Testis (tissue), 2 donors: ENCODE measurements at regions not wholly inside any gene's neighbourhood (a gene's known extent, or its start where the extent isn't known, plus 50 kb on each side); places are given as distances from the start of the nearest gene placed in this dataset.

ENCODE experiments used
- DNase-seq: peaks from one replicate; pipeline ENCODE4 v3.0.0-alpha.2; 2019
- H3K27ac ChIP-seq, 2 donors: fragments of 200-600 bp; sonication (generic); one replicate each; pipeline ENCODE4 v1.5.1; 2019
- H3K27me3 ChIP-seq: fragments of 200-600 bp; sonication (generic); one replicate; pipeline ENCODE4 v1.5.1; 2019
- H3K36me3 ChIP-seq: fragments of 200-600 bp; sonication (generic); one replicate; pipeline ENCODE4 v1.5.1; 2017; ENCODE audit warnings: low read depth; ENCODE audit errors: missing control alignments
- H3K4me1 ChIP-seq: fragments of 200-600 bp; sonication (generic); one replicate; pipeline ENCODE4 v1.5.1; 2019
- H3K4me3 ChIP-seq, 2 donors: fragments of 200-600 bp; sonication (generic); one replicate each; pipeline ENCODE4 v1.5.1; 2017 to 2019
- H3K9me3 ChIP-seq: fragments of 200-600 bp; sonication (generic); one replicate; pipeline ENCODE4 v1.5.1; 2017
- POLR2A ChIP-seq: fragments of 450-650 bp; IDR thresholded peaks from one replicate; pipeline ENCODE4 v1.6.1; 2017; ENCODE audit warnings: antibody characterized with exemption, mild to moderate bottlenecking, moderate library complexity
- WGBS, 2 donors: methylation state at CpG; one replicate each; pipeline ENCODE4 v1.1.5; 2018; 5-methylcytosine and 5-hydroxymethylcytosine counted together
- intact Hi-C: fragments of 100-400 bp; cut with DNase I; formaldehyde crosslinking; loops from one replicate; pipeline ENCODE4 v1.15.1; 2023; ENCODE audit warnings: low total_unique reads
- TF ChIP-seq, protein P1 (sequence below), 3 experiments: fragments of 450-650 bp in 2 of 3; fragments of 200-600 bp in 1 of 3; sonication (generic) in 1 of 3; IDR thresholded peaks; one replicate each; pipeline ENCODE4 v1.5.1; 2016 to 2019; ENCODE audit warnings: antibody characterized with exemption in 3 of 3, mild to moderate bottlenecking in 2 of 3, moderate library complexity in 1 of 3

DNA sequence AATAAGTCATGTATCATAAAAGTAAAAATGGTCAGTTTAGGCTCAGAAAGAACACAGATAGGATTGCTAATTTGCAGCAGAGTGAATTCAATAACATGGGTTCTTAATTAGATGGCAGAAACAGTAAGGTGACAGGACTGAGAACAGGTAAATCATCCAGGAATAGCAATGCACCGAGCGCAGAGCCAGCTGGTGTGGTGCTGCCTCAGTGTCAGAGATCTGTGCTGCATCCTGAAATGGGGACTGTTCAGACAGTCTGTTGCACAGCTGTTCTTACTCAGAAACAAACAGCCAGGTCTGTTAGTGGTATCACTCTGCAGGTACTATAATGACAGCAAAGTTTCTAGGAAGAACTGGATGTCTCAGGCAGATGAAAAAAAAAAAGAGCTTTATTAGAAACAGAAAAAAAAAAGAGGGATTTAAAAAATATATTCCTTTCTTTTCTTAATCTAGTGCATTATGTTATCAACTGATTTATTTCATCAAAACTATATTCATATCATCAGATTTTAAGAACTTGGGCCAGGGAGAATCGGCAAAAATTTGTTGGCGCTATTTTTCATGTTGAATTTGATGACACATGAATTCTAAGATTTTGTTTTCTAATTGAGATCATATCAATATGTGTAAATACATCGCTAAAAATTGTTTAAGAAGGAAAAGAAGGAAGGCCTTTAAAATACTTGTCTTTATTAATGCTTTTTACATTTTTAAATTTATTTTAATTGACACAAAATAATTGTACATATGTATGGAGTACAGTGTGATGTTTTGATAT is 501.8 kb downstream of the PRKD1 start:
- 70 to 78% methylated on average over 5 of the region's 5 CpGs for WGBS, 2 donors

DNA sequence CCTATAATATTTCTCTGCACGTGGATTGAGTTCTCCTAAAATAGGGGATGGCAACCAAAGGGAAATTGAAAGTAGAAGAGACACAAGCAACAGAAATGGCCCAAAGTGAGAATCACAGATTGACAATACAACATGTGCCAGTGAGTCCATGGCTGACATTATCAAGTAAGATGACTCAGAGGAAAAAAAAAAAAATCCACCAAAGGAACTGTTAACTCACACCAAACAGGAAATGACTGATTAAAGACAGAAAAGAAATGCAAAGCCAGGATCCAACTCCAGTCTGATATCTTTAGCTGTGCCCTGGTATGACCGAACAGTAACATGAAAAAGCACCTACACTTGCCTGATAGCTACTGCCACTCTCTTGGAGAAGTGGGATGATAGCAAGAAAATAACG is 485.0 kb downstream of the PRKD1 start:
- H3K27ac ChIP-seq: no peak overlapping the region
- WGBS, 2 donors: 57 to 68% methylated on average over 3 of the region's 3 CpGs
- intact Hi-C loops: no loop called here
- no peaks in the 10 kb centered on the region for H3K27me3 ChIP-seq
- no peak overlapping the region for H3K4me3 ChIP-seq
- H3K9me3 ChIP-seq: no peaks in the 10 kb centered on the region
- H3K36me3 ChIP-seq: no peaks in the 10 kb centered on the region
- no peak for DNase-seq
- H3K4me1 ChIP-seq: no peaks in the 10 kb centered on the region
- TF ChIP-seq POLR2A: no peak
- TF ChIP-seq, protein P1, sequence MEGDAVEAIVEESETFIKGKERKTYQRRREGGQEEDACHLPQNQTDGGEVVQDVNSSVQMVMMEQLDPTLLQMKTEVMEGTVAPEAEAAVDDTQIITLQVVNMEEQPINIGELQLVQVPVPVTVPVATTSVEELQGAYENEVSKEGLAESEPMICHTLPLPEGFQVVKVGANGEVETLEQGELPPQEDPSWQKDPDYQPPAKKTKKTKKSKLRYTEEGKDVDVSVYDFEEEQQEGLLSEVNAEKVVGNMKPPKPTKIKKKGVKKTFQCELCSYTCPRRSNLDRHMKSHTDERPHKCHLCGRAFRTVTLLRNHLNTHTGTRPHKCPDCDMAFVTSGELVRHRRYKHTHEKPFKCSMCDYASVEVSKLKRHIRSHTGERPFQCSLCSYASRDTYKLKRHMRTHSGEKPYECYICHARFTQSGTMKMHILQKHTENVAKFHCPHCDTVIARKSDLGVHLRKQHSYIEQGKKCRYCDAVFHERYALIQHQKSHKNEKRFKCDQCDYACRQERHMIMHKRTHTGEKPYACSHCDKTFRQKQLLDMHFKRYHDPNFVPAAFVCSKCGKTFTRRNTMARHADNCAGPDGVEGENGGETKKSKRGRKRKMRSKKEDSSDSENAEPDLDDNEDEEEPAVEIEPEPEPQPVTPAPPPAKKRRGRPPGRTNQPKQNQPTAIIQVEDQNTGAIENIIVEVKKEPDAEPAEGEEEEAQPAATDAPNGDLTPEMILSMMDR (IDR thresholded peaks at IDR 0.05): no peak

More for the DNA sequence above, 501.8 kb downstream of the PRKD1 start:
- Histone ChIP-seq H3K4me3 (no peak overlapping the region), H3K36me3 (no peaks in the 10 kb centered on the region), H3K27me3 (no peaks in the 10 kb centered on the region), H3K27ac (no peak overlapping the region), H3K4me1 (no peaks in the 10 kb centered on the region), H3K9me3 (no peaks in the 10 kb centered on the region)
- no peak for TF ChIP-seq POLR2A
- TF ChIP-seq, protein P1 (IDR thresholded peaks at IDR 0.05): no peak
- intact Hi-C loops: no loop called here
- no peak for DNase-seq

DNA sequence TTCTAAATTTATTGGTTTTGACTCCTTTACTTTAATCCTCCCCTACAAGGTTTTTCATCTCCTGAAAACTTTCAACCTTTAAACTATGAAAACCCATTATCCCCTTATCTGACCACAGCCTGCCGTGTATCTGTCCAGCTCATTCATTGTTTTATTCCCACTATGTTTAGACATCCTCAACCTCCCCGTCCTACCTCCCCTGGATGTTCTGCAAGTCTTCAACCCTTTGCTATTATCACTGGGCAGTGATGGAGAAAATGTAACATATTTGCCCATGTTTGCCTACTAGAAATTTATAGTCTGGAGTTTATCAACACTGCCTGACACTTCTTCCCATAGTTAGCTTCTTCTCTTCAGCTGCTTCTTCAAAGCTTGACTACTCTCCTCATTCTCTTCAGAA is 483.4 kb downstream of the PRKD1 start:
- Histone ChIP-seq H3K4me1 (no peaks in the 10 kb centered on the region), H3K9me3 (no peaks in the 10 kb centered on the region), H3K4me3 (no peak overlapping the region), H3K27ac (no peak overlapping the region), H3K36me3 (no peaks in the 10 kb centered on the region), H3K27me3 (no peaks in the 10 kb centered on the region)
- DNase-seq: no peak
- TF ChIP-seq POLR2A: no peak
- TF ChIP-seq, protein P1 (IDR thresholded peaks at IDR 0.05): no peak
- WGBS, 2 donors: 56 to 58% methylated on average over 2 of the region's 2 CpGs
- intact Hi-C loops: no loop called here

DNA sequence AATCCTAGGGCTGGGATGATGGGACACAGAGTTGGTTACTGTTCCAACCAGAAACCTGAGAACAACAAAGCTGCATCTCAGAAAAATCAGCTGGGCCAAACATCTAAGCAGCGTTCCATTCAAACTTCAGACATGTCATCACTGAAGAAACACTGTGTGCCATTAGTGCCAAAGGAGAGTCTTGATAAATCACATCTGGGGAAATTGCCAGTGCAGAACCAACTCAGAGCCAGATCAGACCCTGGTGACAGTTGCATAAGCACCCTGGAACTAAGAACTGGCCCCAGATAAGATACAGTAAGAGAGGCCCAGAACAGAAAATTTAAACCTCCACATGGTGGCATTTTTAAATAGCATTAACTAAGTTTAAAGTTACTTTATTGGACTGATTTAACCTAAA is 482.8 kb downstream of the PRKD1 start:
- Histone ChIP-seq H3K27me3 (no peaks in the 10 kb centered on the region), H3K4me3 (no peak overlapping the region), H3K27ac (no peak overlapping the region), H3K36me3 (no peaks in the 10 kb centered on the region), H3K4me1 (no peaks in the 10 kb centered on the region), H3K9me3 (no peaks in the 10 kb centered on the region)
- DNase-seq: no peak
- WGBS, 2 donors: 86 to 89% methylated on average over 1 of the region's 1 CpG
- TF ChIP-seq, protein P1 (IDR thresholded peaks at IDR 0.05): no peak
- no peak for TF ChIP-seq POLR2A
- intact Hi-C loops: no loop called here

DNA sequence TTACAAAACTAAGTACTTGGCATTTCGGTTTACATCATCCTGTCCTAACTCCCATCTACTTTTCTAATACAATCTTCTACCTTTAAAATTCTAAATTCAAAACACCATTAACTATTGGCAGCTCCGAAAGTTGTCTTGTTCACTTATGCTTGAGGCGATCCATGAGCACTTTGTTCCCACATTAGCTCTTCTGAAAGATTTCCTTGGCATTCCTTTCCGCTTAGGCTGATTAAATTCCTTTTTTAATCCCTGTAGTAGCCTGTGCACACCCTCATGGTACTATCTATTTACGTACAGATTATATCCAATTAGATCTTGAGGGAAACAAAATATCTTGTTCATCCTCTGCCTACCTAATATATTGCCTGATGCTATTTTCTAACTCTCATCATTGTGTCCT is 480.7 kb downstream of the PRKD1 start:
- Histone ChIP-seq H3K9me3 (no peaks in the 10 kb centered on the region), H3K4me1 (no peaks in the 10 kb centered on the region), H3K4me3 (no peak overlapping the region), H3K27ac (no peak overlapping the region), H3K27me3 (no peaks in the 10 kb centered on the region), H3K36me3 (no peaks in the 10 kb centered on the region)
- intact Hi-C loops: no loop called here
- DNase-seq: no peak
- WGBS, 2 donors: 84 to 88% methylated on average over 5 of the region's 5 CpGs
- no peak for TF ChIP-seq POLR2A
- TF ChIP-seq, protein P1 (IDR thresholded peaks at IDR 0.05): no peak
